Pancreas (tissue), 10 donors: ENCODE measurements at regions not wholly inside any gene's neighbourhood (a gene's known extent, or its start where the extent isn't known, plus 50 kb on each side); places are given as distances from the start of the nearest gene placed in this dataset.

ENCODE experiments used
- ATAC-seq, 4 donors: fragments of 200-7000 bp; cut with Tn5 transposase; one replicate each; pipeline versions ENCODE4 v1.8.0 to v1.9.1; 2020; ENCODE audit warnings: mild to moderate bottlenecking in 4 of 4, moderate library complexity in 4 of 4
- DNase-seq, 6 donors: peaks; one replicate each; pipeline ENCODE4 v3.0.0-alpha.2; 2020
- FAIRE-seq: peaks from 2 replicates; lab custom pipeline; 2012; peaks lifted over from hg19 to GRCh38; lab: Jason Lieb, UNC
- H3K27ac ChIP-seq, 4 donors: fragments of 200-600 bp; sonication (generic); 1 replicate in 3 of 4; 2 replicates in 1 of 4; pipeline versions ENCODE4 v1.5.0 to v1.8.0; 2020
- H3K27me3 ChIP-seq, 4 donors: fragments of 200-600 bp; one replicate each; pipeline ENCODE4 v1.8.0; 2021
- H3K36me3 ChIP-seq, 3 donors: fragments of 200-600 bp; sonication (generic) in 1 of 3; one replicate each; pipeline versions ENCODE4 v1.5.0 to v1.8.0; 2020 to 2021
- H3K4me1 ChIP-seq, 3 donors: fragments of 200-600 bp; one replicate each; pipeline ENCODE4 v1.8.0; 2021
- H3K4me3 ChIP-seq, 4 donors: fragments of 200-600 bp; sonication (generic) in 2 of 4; one replicate each; pipeline versions ENCODE4 v1.5.0 to v1.8.0; 2020 to 2021
- H3K9me3 ChIP-seq, 4 donors: fragments of 200-600 bp; one replicate each; pipeline ENCODE4 v1.8.0; 2021
- CTCF ChIP-seq, 4 donors: fragments of 200-600 bp; sonication (generic) in 3 of 4; IDR thresholded peaks; one replicate each; pipeline versions ENCODE4 v1.5.0 to v1.8.0; 2021; ENCODE audit warnings: antibody characterized with exemption in 4 of 4
- WGBS, 2 donors: extraction: QIAGEN DNeasy Blood & Tissue Kit; methylation state at CpG; one replicate each; pipeline ENCODE4 v1.1.7; 2013; 5-methylcytosine and 5-hydroxymethylcytosine counted together
- intact Hi-C, 3 donors: fragments of 100-400 bp; cut with DNase I; formaldehyde crosslinking; loops; one replicate each; pipeline versions ENCODE4 v1.11.1 to v1.14.2; 2022
- donor health status: healthy with polysubstance abuse.
- donor health status: DM: no; HTN: no; CAD: no; lungs with moderate emphysema.
- donor health status: DM: no; HTN: no; CAD: no.
- donor health status: control.
- donor health status: control.
- donor health status: Bipolar disorder and iron deficiency.
- donor health status: DM: yes; HTN: yes; CAD: no.
- donor health status: DM: no; HTN: no; CAD: no.
- donor health status: DM: no; HTN: no; CAD: no.
- donor health status: DM: yes; HTN: yes; CAD: no.

GRCh38 chr1:65691152-65691900, 101.4 kb upstream of the PDE4B start:
- WGBS, 2 donors, result 67 to 78% methylated on average over 6 of the region's 6 CpGs
- no peak overlapping the region for H3K4me3 ChIP-seq
- H3K36me3 ChIP-seq, result no peaks in the 10 kb centered on the region
- H3K4me1 ChIP-seq, result no peaks in the 10 kb centered on the region
- DNase-seq, result no peak
- intact Hi-C loops, result no loop called here
- H3K27me3 ChIP-seq, result no peaks in the 10 kb centered on the region
- H3K27ac ChIP-seq, result no peak overlapping the region
- no peak for TF ChIP-seq CTCF (IDR thresholded peaks at IDR 0.05)
- no peaks in the 10 kb centered on the region for H3K9me3 ChIP-seq
- peak in 1 of 4 donors; percentile 13 for ATAC-seq
- no peak for FAIRE-seq

GRCh38 chr1:65691972-65692371, 100.7 kb upstream of the PDE4B start:
- H3K9me3 ChIP-seq, result no peaks in the 10 kb centered on the region
- H3K27ac ChIP-seq, result no peak overlapping the region
- H3K27me3 ChIP-seq, result no peaks in the 10 kb centered on the region
- WGBS, 2 donors, result 52% methylated on average over 3 of the region's 3 CpGs
- no peak for TF ChIP-seq CTCF (IDR thresholded peaks at IDR 0.05)
- H3K4me3 ChIP-seq, result no peak overlapping the region
- intact Hi-C loops, result no loop called here
- ATAC-seq (peak in 1 of 4 donors; percentile 8), DNase-seq (no peak), FAIRE-seq (no peak)
- no peaks in the 10 kb centered on the region for H3K36me3 ChIP-seq
- no peaks in the 10 kb centered on the region for H3K4me1 ChIP-seq

DNA sequence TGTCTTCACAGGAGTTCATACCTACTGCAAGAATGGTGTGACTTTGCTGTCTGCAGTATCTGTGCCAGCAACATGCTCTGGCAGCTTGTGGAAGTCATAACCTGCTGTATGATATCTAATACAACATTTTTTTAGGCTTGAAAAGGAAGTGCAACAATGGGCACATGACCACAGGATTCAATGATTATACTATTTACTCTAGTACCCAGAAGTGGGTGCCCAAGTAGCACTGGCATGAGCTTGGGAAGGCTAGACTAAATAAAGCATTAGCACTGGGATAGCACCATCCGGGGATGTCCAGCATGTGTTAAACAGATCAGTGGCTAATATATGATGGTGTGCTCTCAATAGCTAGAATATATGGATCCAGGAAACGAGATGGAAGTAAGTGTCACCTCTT, 98.6 kb upstream of the PDE4B start:
- intact Hi-C loops, result no loop called here
- TF ChIP-seq CTCF (IDR thresholded peaks at IDR 0.05), result no peak
- no peaks in the 10 kb centered on the region for H3K36me3 ChIP-seq
- no peaks in the 10 kb centered on the region for H3K9me3 ChIP-seq
- no peak overlapping the region for H3K4me3 ChIP-seq
- H3K4me1 ChIP-seq, result no peaks in the 10 kb centered on the region
- FAIRE-seq (no peak), ATAC-seq (no peak), DNase-seq (no peak)
- no peaks in the 10 kb centered on the region for H3K27me3 ChIP-seq
- WGBS, 2 donors, result 56 to 65% methylated on average over 2 of the region's 2 CpGs
- no peak overlapping the region for H3K27ac ChIP-seq

- no peaks in the 10 kb centered on the region for H3K9me3 ChIP-seq
- no peak for TF ChIP-seq CTCF (IDR thresholded peaks at IDR 0.05)
- H3K27me3 ChIP-seq, result peaks cover 0 to 3% (median 0%) of the 10 kb centered on the region in 4 donors
- intact Hi-C loops, result no loop called here
- WGBS, 2 donors, result 58 to 66% methylated on average over 2 of the region's 2 CpGs
- no peaks in the 10 kb centered on the region for H3K4me1 ChIP-seq
- FAIRE-seq (no peak), ATAC-seq (no peak), DNase-seq (no peak)
- H3K36me3 ChIP-seq, result no peaks in the 10 kb centered on the region
- H3K27ac ChIP-seq, result no peak overlapping the region
- no peak overlapping the region for H3K4me3 ChIP-seq
Observed at GRCh38 chr1:65694933-65695332, 97.8 kb upstream of the PDE4B start.

DNA sequence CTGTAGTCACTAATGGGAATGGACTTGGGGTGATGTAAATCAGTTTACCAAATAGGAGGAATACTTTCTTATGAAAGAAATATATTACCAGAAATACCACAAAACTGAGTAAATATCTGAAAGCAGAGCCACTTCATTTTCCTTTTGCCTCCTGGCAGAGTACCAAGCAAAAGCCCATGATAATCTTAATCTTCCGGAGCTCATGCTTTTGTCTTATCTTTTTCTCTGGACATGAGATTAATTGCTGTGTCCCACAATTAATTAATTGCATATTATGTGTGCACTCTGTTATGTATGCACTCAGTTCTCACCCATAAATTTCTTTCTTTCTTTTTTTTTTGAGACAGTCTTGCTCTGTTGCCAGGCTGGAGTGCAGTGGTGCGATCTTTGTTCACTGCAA, 94.1 kb upstream of the PDE4B start:
- 48 to 50% methylated on average over 2 of the region's 2 CpGs for WGBS, 2 donors
- no peak for ATAC-seq
- no peak for TF ChIP-seq CTCF (IDR thresholded peaks at IDR 0.05)
- no peaks in the 10 kb centered on the region for H3K36me3 ChIP-seq
- H3K4me1 ChIP-seq, result no peaks in the 10 kb centered on the region
- H3K9me3 ChIP-seq, result no peaks in the 10 kb centered on the region
- DNase-seq, result no peak
- no peak overlapping the region for H3K27ac ChIP-seq
- intact Hi-C loops, result no loop called here
- FAIRE-seq, result no peak
- peaks cover 0 to 3% (median 0%) of the 10 kb centered on the region in 4 donors for H3K27me3 ChIP-seq
- no peak overlapping the region for H3K4me3 ChIP-seq
